Activated CD8-positive, alpha-beta T cell treated with anti-CD3 and anti-CD28 coated beads for 36 hours (primary cell): ENCODE measurements at regions not wholly inside any gene's neighbourhood (a gene's known extent, or its start where the extent isn't known, plus 50 kb on each side); places are given as distances from the start of the nearest gene placed in this dataset.

Experiments
- ATAC-seq: fragments of 200-7000 bp; cut with Tn5 transposase; one replicate; pipeline ENCODE4 v1.10.0; 2021; ENCODE audit warnings: mild to moderate bottlenecking, moderate library complexity
- CTCF ChIA-PET: fragments of 350-600 bp; sonication (Branson Sonifier 250); formaldehyde crosslinking; loops from one replicate; lab custom pipeline; 2021; ENCODE audit warnings: antibody characterized with exemption; lab: Charles Lee
- POLR2A ChIA-PET: fragments of 350-600 bp; sonication (Branson Sonifier 250); formaldehyde crosslinking; loops from one replicate; lab custom pipeline; 2021; ENCODE audit warnings: antibody characterized with exemption; lab: Charles Lee
- DNase-seq: peaks from one replicate; pipeline ENCODE4 v3.0.0-alpha.2; 2020
- H3K27ac Mint-ChIP-seq: one replicate; pipeline ENCODE4 v1.8.0; 2021; ENCODE audit warnings: mild to moderate bottlenecking, mixed read lengths
- H3K27me3 Mint-ChIP-seq: one replicate; pipeline ENCODE4 v1.8.0; 2021; ENCODE audit warnings: mixed read lengths
- H3K36me3 Mint-ChIP-seq: one replicate; pipeline ENCODE4 v1.8.0; 2021; ENCODE audit warnings: low read depth, mixed read lengths
- H3K4me1 Mint-ChIP-seq: one replicate; pipeline ENCODE4 v1.8.0; 2021; ENCODE audit warnings: low read depth, mixed read lengths
- H3K4me3 Mint-ChIP-seq: one replicate; pipeline ENCODE4 v1.8.0; 2021; ENCODE audit warnings: mild to moderate bottlenecking, moderate library complexity, mixed read lengths
- H3K9me3 Mint-ChIP-seq: one replicate; pipeline ENCODE4 v1.8.0; 2021; ENCODE audit warnings: mixed read lengths
- intact Hi-C: fragments of 100-400 bp; cut with micrococcal nuclease; formaldehyde crosslinking; loops from one replicate; pipeline ENCODE4 v1.10.0; 2022
- TF ChIP-seq, protein P1 (sequence below): fragments of 200-600 bp; IDR thresholded peaks from one replicate; pipeline ENCODE4 v1.8.0; 2022; ENCODE audit warnings: antibody characterized with exemption, mild to moderate bottlenecking

DNA sequence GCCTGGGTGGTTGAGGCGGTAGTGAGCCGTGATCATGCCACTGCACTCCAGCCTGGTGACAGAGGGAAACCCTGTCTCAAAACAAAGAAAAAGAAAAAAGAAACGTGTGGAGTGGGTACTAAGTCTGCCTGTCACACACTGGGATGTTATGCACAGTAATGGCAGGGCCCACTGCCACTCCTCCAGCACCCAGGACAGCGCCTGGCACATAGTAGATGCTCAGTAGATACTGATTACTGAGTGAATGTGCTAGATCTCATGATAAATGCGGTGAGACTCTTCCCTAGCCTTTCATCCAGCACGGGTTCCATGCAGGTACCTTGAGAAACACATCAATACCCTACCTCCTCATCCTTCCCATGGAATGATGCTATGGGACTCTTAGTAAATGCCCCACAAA lies 87.4 kb upstream of the HSPA9 start:
- Mint-ChIP-seq H3K36me3 (no peaks in the 10 kb centered on the region), H3K4me3 (no peak overlapping the region), H3K4me1 (peaks cover 14% of the 10 kb centered on the region), H3K27me3 (peaks cover 85% of the 10 kb centered on the region), H3K27ac (no peak overlapping the region), H3K9me3 (no peaks in the 10 kb centered on the region)
- DNase-seq, result peak; percentile 64
- TF ChIP-seq, protein P1, sequence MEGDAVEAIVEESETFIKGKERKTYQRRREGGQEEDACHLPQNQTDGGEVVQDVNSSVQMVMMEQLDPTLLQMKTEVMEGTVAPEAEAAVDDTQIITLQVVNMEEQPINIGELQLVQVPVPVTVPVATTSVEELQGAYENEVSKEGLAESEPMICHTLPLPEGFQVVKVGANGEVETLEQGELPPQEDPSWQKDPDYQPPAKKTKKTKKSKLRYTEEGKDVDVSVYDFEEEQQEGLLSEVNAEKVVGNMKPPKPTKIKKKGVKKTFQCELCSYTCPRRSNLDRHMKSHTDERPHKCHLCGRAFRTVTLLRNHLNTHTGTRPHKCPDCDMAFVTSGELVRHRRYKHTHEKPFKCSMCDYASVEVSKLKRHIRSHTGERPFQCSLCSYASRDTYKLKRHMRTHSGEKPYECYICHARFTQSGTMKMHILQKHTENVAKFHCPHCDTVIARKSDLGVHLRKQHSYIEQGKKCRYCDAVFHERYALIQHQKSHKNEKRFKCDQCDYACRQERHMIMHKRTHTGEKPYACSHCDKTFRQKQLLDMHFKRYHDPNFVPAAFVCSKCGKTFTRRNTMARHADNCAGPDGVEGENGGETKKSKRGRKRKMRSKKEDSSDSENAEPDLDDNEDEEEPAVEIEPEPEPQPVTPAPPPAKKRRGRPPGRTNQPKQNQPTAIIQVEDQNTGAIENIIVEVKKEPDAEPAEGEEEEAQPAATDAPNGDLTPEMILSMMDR, result no peak
- ChIA-PET POLR2A (no interaction called here), CTCF (interaction anchor here (1.0 kb wide), 1 partner anchor 127 kb away, joined by 3 read pairs; no protein-coding TSS in a partner anchor)
- intact Hi-C loops, result no loop called here
- ATAC-seq, result peak; percentile 63

DNA sequence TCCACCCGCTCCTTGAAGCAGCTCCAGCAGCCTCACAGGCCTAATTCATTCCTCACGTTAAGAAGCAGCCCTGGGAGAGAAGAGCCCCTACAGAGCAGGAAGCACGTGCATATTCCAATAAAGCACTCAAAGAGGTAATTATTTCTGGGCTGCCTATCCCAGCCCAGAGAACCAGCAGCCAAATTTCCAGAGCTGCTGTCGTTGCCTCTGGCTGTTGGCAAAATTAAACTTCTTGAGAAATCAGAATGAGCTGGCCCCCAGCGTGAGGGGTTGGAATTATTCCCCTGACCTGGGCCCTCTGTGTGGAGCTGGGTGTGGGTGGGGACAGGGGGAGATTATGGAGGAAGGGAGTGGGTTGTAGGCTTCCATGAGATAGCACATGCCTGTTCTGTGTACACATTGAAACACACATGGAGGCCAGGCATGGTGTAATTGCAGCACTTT lies 86.8 kb upstream of the HSPA9 start:
- DNase-seq, result no peak
- ChIA-PET POLR2A (no interaction called here), CTCF (no interaction called here)
- Mint-ChIP-seq H3K4me3 (no peak overlapping the region), H3K36me3 (no peaks in the 10 kb centered on the region), H3K27ac (no peak overlapping the region), H3K9me3 (no peaks in the 10 kb centered on the region), H3K4me1 (peaks cover 14% of the 10 kb centered on the region), H3K27me3 (peaks cover 89% of the 10 kb centered on the region)
- intact Hi-C loops, result no loop called here
- TF ChIP-seq, protein P1, result no peak
- no peak for ATAC-seq

- Mint-ChIP-seq H3K27me3 (peaks cover 89% of the 10 kb centered on the region), H3K4me3 (no peak overlapping the region), H3K9me3 (no peaks in the 10 kb centered on the region), H3K4me1 (peaks cover 14% of the 10 kb centered on the region), H3K27ac (no peak overlapping the region), H3K36me3 (no peaks in the 10 kb centered on the region)
- DNase-seq (no peak), ATAC-seq (no peak)
- TF ChIP-seq, protein P1, result no peak
- POLR2A ChIA-PET, result no interaction called here
- CTCF ChIA-PET, result no interaction called here
- intact Hi-C loops, result no loop called here
These were observed 86.2 kb upstream of the HSPA9 start for GRCh38 chr5:138661291-138661960.

DNA sequence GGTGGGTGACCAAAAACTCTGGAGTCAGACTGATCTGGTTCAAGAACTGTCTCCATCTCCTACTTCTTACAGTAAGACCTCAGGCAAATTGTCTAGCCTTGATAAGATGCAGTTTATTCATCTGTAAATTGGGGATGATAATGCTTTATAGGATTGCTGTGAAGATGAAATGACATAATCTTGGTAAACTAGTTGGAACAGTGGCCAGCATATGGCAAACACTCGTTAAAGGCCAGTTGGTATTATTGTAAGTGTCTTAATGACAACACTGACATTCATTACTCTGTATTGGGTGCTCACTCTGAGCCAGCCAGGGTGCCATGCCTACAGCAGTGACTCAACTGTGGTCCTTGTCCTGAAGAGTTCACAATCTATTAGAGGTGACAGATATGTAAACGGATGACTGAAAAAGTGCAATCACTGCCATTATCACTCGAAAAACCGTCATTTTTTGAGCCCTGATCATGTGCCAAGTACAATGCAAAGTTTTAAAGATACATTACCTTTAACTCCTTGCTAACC lies 84.9 kb upstream of the HSPA9 start:
- ChIA-PET POLR2A (no interaction called here), CTCF (interaction anchor here (0.6 kb wide), 1 partner anchor 18 kb away, joined by 3 read pairs; no protein-coding TSS in a partner anchor)
- DNase-seq, result no peak
- H3K4me1 Mint-ChIP-seq, result peaks cover 19% of the 10 kb centered on the region
- no peak overlapping the region for H3K27ac Mint-ChIP-seq
- intact Hi-C loops, result no loop called here
- H3K9me3 Mint-ChIP-seq, result no peaks in the 10 kb centered on the region
- TF ChIP-seq, protein P1, result no peak
- peaks cover 87% of the 10 kb centered on the region for H3K27me3 Mint-ChIP-seq
- no peak overlapping the region for H3K4me3 Mint-ChIP-seq
- no peaks in the 10 kb centered on the region for H3K36me3 Mint-ChIP-seq
- ATAC-seq, result no peak

DNA sequence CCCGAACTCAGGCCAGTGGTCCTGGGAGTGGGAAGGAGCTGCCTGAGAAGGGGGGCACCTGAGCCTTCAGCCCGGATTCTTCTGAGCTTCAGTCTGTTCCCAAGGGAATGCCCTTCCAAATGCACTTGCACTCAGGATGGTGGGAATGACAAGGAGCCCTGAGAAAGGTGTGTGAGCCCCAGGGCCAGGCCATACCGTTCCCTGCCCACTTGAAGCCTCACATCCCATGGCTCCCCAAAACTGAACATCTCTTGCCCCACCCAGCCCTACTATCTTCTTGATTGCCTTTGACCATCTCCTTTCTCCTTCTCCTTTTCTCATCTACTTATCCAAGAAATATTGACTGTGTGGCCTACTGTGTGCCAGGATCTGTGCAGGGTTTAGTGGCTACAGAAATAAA lies 84.4 kb upstream of the HSPA9 start:
- Mint-ChIP-seq H3K27me3 (peaks cover 84% of the 10 kb centered on the region), H3K4me1 (peaks cover 24% of the 10 kb centered on the region), H3K9me3 (no peaks in the 10 kb centered on the region), H3K4me3 (no peak overlapping the region), H3K36me3 (no peaks in the 10 kb centered on the region), H3K27ac (no peak overlapping the region)
- TF ChIP-seq, protein P1, result no peak
- ChIA-PET CTCF (interaction anchor here (0.6 kb wide), 1 partner anchor 17 kb away, joined by 3 read pairs; no protein-coding TSS in a partner anchor), POLR2A (no interaction called here)
- intact Hi-C loops, result no loop called here
- no peak for ATAC-seq
- no peak for DNase-seq
